ENCODE measurements at regions not wholly inside any gene's neighbourhood (a gene's known extent, or its start where the extent isn't known, plus 50 kb on each side); places are given as distances from the start of the nearest gene placed in this dataset.

GRCh38 chr2:215753808-215754207 is 259.5 kb downstream of the MREG start:
- TF ChIP-seq, protein P1, sequence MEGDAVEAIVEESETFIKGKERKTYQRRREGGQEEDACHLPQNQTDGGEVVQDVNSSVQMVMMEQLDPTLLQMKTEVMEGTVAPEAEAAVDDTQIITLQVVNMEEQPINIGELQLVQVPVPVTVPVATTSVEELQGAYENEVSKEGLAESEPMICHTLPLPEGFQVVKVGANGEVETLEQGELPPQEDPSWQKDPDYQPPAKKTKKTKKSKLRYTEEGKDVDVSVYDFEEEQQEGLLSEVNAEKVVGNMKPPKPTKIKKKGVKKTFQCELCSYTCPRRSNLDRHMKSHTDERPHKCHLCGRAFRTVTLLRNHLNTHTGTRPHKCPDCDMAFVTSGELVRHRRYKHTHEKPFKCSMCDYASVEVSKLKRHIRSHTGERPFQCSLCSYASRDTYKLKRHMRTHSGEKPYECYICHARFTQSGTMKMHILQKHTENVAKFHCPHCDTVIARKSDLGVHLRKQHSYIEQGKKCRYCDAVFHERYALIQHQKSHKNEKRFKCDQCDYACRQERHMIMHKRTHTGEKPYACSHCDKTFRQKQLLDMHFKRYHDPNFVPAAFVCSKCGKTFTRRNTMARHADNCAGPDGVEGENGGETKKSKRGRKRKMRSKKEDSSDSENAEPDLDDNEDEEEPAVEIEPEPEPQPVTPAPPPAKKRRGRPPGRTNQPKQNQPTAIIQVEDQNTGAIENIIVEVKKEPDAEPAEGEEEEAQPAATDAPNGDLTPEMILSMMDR (IDR thresholded peaks at IDR 0.05): no peak
- TF ChIP-seq POLR2A (IDR thresholded peaks at IDR 0.05): no peak
